HFF-Myc (cell line): ENCODE measurements at regions not wholly inside any gene's neighbourhood (a gene's known extent, or its start where the extent isn't known, plus 50 kb on each side); places are given as distances from the start of the nearest gene placed in this dataset.
"Not testable (repeated sequence)": the region's sequence is repeated elsewhere in the genome, so short reads cannot be mapped to it uniquely, and the experiment has no call there.

Source experiments
- DNase-seq: peaks from one replicate; pipeline ENCODE4 v3.0.0-alpha.2; 2011; ENCODE audit warnings: low read depth; ENCODE audit errors: extremely low read depth
- H3K4me3 ChIP-seq: replicated peaks from 2 replicates; pipeline ENCODE4 v1.5.1; 2011; ENCODE audit warnings: low read depth, mild to moderate bottlenecking, control low read depth, low read length
- TF ChIP-seq, protein P1 (sequence below): IDR thresholded peaks from 2 replicates; pipeline ENCODE4 v1.5.1; 2012; ENCODE audit warnings: mild to moderate bottlenecking, low read depth, low read length, control low read depth; ENCODE audit errors: missing control alignments

DNA sequence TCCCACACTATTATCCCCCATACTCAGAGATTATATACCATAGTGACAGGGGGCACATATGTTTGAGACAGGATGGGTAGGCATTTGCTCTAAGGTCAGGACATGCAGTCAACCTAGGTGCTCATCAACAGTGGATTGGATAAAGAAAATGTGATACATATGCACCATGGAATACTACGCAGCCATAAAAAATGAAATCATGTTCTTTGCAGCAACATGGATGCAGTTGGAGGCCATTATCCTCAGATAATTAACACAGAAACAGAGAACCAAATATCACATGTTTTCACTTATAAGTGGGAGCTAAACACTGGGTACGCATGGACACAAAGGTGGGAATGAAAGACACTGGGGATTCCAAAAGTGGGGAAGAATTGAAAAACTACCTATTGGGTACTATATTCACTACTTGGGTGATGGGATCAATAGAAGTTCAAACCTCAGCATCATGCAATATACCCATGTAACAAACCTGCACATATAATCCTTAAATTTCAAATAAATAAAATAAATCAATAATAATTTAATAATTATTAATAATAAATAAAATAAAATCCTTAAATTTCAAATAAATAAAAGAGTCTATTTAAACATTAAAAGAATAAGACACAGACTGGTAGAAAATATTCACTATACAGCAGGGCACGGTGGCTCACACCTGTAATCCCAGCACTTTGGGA lies 160.1 kb upstream of the CNOT2 start:
- DNase-seq, result no peak
- no peak overlapping the region for H3K4me3 ChIP-seq
- TF ChIP-seq, protein P1, sequence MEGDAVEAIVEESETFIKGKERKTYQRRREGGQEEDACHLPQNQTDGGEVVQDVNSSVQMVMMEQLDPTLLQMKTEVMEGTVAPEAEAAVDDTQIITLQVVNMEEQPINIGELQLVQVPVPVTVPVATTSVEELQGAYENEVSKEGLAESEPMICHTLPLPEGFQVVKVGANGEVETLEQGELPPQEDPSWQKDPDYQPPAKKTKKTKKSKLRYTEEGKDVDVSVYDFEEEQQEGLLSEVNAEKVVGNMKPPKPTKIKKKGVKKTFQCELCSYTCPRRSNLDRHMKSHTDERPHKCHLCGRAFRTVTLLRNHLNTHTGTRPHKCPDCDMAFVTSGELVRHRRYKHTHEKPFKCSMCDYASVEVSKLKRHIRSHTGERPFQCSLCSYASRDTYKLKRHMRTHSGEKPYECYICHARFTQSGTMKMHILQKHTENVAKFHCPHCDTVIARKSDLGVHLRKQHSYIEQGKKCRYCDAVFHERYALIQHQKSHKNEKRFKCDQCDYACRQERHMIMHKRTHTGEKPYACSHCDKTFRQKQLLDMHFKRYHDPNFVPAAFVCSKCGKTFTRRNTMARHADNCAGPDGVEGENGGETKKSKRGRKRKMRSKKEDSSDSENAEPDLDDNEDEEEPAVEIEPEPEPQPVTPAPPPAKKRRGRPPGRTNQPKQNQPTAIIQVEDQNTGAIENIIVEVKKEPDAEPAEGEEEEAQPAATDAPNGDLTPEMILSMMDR, result no peak

DNA sequence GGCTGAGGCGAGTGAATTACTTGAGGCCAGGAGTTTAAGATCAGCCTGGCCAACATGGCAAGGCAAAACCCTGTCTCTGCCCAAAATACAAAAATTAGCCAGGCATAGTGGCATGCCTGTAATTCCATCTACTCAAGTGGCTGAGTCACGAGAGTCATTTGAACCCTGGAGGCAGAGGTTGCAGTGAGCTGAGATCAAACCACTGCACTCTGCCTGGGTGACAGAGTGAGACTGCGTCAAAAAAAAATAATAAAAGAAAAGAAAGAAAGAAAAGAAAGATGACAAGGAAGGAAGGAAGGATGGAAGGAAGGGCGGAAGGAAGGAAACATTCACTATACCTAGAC lies 159.6 kb upstream of the CNOT2 start:
- DNase-seq, result no peak
- H3K4me3 ChIP-seq, result no peak overlapping the region
- TF ChIP-seq, protein P1, result no peak

DNA sequence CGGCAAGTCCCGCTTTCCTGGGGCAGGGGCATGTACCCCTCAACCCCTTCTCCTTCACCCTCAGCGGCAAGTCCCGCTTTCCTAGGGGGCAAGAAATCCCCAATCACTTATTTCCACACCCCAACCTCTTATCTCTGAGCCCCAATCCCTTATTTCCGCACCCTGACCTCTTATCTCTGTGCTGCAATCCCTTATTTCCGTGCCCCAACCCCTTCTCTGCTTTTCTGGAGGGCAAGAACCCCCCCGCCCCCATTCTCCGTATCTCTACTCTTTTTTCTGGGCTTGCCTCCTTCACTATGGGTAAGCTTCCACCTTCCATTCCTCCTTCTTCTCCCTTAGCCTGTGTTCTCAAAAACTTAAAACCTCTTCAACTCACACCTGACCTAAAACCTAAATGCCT lies 156.9 kb upstream of the CNOT2 start:
- not testable (repeated sequence) for DNase-seq, H3K4me3 ChIP-seq

DNA sequence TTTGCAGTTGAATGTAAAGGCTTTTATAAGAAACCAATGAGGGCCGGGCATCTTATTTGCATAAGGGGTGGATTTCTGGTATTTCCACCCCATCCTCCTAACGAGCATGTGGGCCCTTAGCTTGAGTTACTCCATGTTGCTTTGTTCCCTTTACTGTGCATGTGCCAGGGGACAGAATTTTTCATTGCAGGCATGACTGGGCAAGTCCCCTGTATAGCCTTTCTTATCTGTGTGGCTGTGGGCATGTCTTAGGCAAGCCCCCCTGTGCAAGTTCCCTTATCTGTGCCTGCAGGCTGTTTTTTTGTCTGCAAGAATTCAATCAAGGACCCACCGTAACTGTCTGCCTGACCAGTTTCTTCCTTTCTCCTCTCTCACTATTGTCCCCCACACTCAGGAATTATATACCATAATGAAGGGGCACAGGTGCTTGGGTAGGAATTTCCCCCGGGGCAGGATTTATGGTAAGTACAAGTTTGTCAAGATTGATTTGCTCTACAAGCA lies 152.2 kb upstream of the CNOT2 start:
- TF ChIP-seq, protein P1, result no peak
- no peak overlapping the region for H3K4me3 ChIP-seq
- no peak for DNase-seq

DNA sequence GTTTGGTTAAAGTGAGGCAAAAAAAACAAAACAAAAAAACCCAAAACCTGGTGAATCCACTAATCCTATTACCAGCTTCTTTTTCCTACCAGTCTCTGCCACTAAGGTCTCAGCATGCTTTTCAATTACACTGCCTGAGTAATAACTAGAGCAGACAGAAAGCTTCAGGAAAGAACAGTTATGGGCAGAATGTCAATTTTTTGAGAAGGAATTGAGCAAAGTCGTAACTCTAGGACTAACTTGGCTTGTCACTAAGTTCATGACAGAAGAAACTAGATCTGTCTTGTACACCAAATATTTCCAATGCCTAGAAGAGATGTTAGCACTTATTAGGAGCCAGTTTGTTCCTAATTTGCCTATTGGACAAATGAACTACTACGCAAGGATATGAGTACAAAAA lies 148.8 kb upstream of the CNOT2 start:
- DNase-seq, result no peak
- TF ChIP-seq, protein P1, result no peak
- H3K4me3 ChIP-seq, result no peak overlapping the region

DNA sequence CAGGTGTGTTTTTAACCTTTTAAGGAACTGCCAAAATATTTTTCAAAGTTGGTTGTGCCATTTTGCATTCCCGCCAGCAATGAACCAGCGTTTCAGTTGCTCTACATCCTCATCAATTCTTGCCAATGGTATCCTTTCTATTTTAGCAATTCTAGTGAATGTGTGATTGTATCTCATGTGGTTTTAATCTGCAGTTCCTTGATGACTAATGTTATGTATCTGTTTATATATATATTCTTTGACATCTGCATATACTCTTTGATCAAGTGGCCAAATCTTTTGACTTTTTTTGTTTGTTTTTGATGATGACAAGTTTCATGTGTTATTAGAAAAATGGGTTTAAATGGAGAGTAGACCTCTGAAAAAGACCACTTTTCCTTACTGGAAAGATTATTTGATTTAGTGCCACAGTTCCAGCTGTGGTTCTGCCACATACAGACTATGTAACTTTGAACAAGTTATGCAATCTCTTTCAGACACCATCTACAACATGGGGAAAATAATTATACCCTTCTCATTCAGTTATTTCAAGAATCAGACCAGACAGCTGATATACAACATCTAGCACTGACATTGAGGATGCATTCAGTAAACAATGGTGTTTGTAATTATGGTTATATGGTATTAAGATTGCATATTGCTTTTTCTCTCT lies 146.3 kb upstream of the CNOT2 start:
- H3K4me3 ChIP-seq, result no peak overlapping the region
- TF ChIP-seq, protein P1, result no peak
- no peak for DNase-seq

DNA sequence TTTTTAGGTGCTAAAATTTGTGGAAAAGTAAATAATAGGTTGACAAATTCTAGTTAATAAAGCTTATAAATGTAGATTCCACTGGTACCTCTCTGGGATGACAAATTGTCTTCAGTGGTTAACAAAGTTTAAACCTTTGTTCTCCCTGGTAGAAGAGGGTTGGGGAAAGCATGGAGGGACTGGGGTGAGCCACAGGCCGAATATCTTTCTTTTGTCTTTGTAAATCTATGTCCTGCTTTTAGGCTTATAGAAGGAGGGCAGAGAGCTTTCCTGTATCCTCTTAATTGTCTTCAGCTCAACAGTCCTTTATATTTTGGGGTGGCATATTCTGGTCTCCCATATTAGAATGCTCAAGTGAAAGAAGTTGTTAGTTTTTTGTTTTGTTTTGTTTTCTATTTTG lies 142.2 kb upstream of the CNOT2 start:
- TF ChIP-seq, protein P1, result no peak
- no peak overlapping the region for H3K4me3 ChIP-seq
- DNase-seq, result no peak
